HepG2 (cell line): ENCODE measurements at regions not wholly inside any gene's neighbourhood (a gene's known extent, or its start where the extent isn't known, plus 50 kb on each side); places are given as distances from the start of the nearest gene placed in this dataset.

Source experiments
- CTCF ChIP-seq: sonication (generic); formaldehyde crosslinking; IDR thresholded peaks from 2 replicates; pipeline ENCODE4 v1.5.0; 2020; ENCODE audit warnings: mild to moderate bottlenecking, missing genetic modification reagents, moderate library complexity
- GTF2F1 ChIP-seq: fragments of 150-350 bp; IDR thresholded peaks from 2 replicates; pipeline ENCODE4 v1.6.1; 2014; ENCODE audit warnings: low read length
- IKZF1 ChIP-seq: fragments of 450-650 bp; IDR thresholded peaks from 2 replicates; pipeline ENCODE4 v1.7.1; 2016
- IKZF4 ChIP-seq: sonication (generic); formaldehyde crosslinking; IDR thresholded peaks from 2 replicates; pipeline ENCODE4 v1.5.1; 2020; ENCODE audit warnings: borderline replicate concordance, mild to moderate bottlenecking, low read depth, missing genetic modification reagents; ENCODE audit errors: not compliant biosample characterization
- UBTF ChIP-seq: sonication (generic); formaldehyde crosslinking; IDR thresholded peaks from 2 replicates; pipeline ENCODE4 v1.4.0; 2020; ENCODE audit warnings: mild to moderate bottlenecking, missing genetic modification reagents
- USF2 ChIP-seq, 2 experiments: sonication (generic) in 1 of 2; formaldehyde crosslinking in 1 of 2; IDR thresholded peaks; 2 replicates each; pipeline versions ENCODE4 v1.5.1 to v1.6.1; 2011 to 2020; ENCODE audit warnings: borderline replicate concordance in 1 of 2, low read depth in 1 of 2, low read length in 1 of 2, mild to moderate bottlenecking in 1 of 2, missing genetic modification reagents in 1 of 2, moderate library complexity in 1 of 2
- YY1 ChIP-seq: IDR thresholded peaks from 2 replicates; pipeline ENCODE4 v1.6.1; 2011; ENCODE audit warnings: low read length, low read depth, moderate library complexity, mild to moderate bottlenecking; ENCODE audit not compliant: insufficient read depth, insufficient replicate concordance
- ZNF619 ChIP-seq: sonication (generic); formaldehyde crosslinking; IDR thresholded peaks from 2 replicates; pipeline ENCODE4 v1.4.0; 2020; ENCODE audit warnings: mild to moderate bottlenecking, missing genetic modification reagents

GRCh38 chr7:50838675-50839377 lies 56.1 kb upstream of the GRB10 start:
- no peak for TF ChIP-seq UBTF
- TF ChIP-seq ZNF619 (CRISPR knock-in tag) = no peak
- TF ChIP-seq USF2 (IDR thresholded peaks at IDR 0.05; ENCODE audit: low read depth, low read length) = no peak
- TF ChIP-seq USF2 (CRISPR knock-in tag; IDR thresholded peaks at IDR 0.05; ENCODE audit: borderline replicate concordance) = no peak
- TF ChIP-seq YY1 = no peak
- no peak for TF ChIP-seq GTF2F1
- no peak for TF ChIP-seq IKZF1
- TF ChIP-seq IKZF4 = no peak
- TF ChIP-seq CTCF = no peak
